Right kidney (tissue), 1 donor: ENCODE measurements at regions not wholly inside any gene's neighbourhood (a gene's known extent, or its start where the extent isn't known, plus 50 kb on each side); places are given as distances from the start of the nearest gene placed in this dataset.

Experiments used
- DNase-seq: peaks from one replicate; pipeline ENCODE4 v3.0.0-alpha.2; 2016

GRCh38 chr13:90768116-90768515 is 579.4 kb upstream of the MIR17HG start:
- no peak for DNase-seq

- no peak for DNase-seq
These were observed 578.1 kb upstream of the MIR17HG start for GRCh38 chr13:90769387-90769786.

- DNase-seq: no peak
These were observed 577.2 kb upstream of the MIR17HG start for GRCh38 chr13:90770334-90770733.

GRCh38 chr13:90773681-90774080 is 573.8 kb upstream of the MIR17HG start:
- DNase-seq: no peak

- DNase-seq: no peak
These were observed 571.3 kb upstream of the MIR17HG start for GRCh38 chr13:90776051-90776748.

GRCh38 chr13:90783273-90783672 is 564.2 kb upstream of the MIR17HG start:
- no peak for DNase-seq

GRCh38 chr13:90787007-90787406 is 560.5 kb upstream of the MIR17HG start:
- DNase-seq: no peak

- DNase-seq: no peak
These were observed 555.2 kb upstream of the MIR17HG start for GRCh38 chr13:90792335-90792734.

- no peak for DNase-seq
These were observed 554.1 kb upstream of the MIR17HG start for GRCh38 chr13:90793261-90793820.

GRCh38 chr13:90796474-90796873 is 551.0 kb upstream of the MIR17HG start:
- no peak for DNase-seq

- DNase-seq: no peak
These were observed 550.2 kb upstream of the MIR17HG start for GRCh38 chr13:90797335-90797734.

GRCh38 chr13:90798381-90798780 is 549.1 kb upstream of the MIR17HG start:
- no peak for DNase-seq

GRCh38 chr13:90800082-90800746 is 547.3 kb upstream of the MIR17HG start:
- DNase-seq: no peak

GRCh38 chr13:90801621-90802020 is 545.9 kb upstream of the MIR17HG start:
- no peak for DNase-seq

GRCh38 chr13:90803210-90803609 is 544.3 kb upstream of the MIR17HG start:
- DNase-seq: no peak

- DNase-seq: no peak
These were observed 541.4 kb upstream of the MIR17HG start for GRCh38 chr13:90806016-90806615.

GRCh38 chr13:90806892-90807291 is 540.6 kb upstream of the MIR17HG start:
- no peak for DNase-seq

GRCh38 chr13:90808838-90809237 is 538.6 kb upstream of the MIR17HG start:
- DNase-seq: no peak

GRCh38 chr13:90824032-90824431 is 523.5 kb upstream of the MIR17HG start:
- DNase-seq: no peak

- DNase-seq: no peak
These were observed 520.8 kb upstream of the MIR17HG start for GRCh38 chr13:90826688-90827087.

- no peak for DNase-seq
These were observed 516.7 kb upstream of the MIR17HG start for GRCh38 chr13:90830782-90831181.

- DNase-seq: no peak
These were observed 513.5 kb upstream of the MIR17HG start for GRCh38 chr13:90833951-90834350.

GRCh38 chr13:90834700-90835099 is 512.8 kb upstream of the MIR17HG start:
- no peak for DNase-seq

GRCh38 chr13:90835826-90836225 is 511.7 kb upstream of the MIR17HG start:
- DNase-seq: no peak
